GM21367 (cell line): ENCODE measurements at regions not wholly inside any gene's neighbourhood (a gene's known extent, or its start where the extent isn't known, plus 50 kb on each side); places are given as distances from the start of the nearest gene placed in this dataset.
"Not testable (repeated sequence)": the region's sequence is repeated elsewhere in the genome, so short reads cannot be mapped to it uniquely, and the experiment has no call there.

Source experiments
- ATAC-seq: cut with Tn5 transposase; IDR thresholded peaks from one replicate; pipeline ENCODE4 v1.9.1; 2021; ENCODE audit not compliant: unreplicated experiment

DNA sequence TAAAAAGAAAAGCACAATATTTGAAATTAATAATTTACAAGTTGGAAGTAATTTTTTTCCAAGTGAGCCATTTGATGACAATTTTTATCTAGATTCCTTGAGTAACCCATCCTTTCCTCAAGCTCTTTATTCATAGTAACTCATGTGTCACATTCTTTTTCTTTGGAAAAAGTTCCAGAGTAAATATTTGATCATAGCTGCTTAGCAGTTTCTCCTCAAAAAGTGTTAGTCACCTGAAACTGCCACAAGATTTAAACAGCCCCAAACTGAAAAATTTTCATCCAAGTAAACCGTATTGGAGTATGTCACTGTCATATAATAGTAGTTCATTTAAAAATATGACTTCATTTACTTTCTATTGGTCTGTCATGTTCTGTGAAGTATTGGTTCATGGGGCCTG lies 94.6 kb upstream of the CASK start:
- ATAC-seq: no peak

DNA sequence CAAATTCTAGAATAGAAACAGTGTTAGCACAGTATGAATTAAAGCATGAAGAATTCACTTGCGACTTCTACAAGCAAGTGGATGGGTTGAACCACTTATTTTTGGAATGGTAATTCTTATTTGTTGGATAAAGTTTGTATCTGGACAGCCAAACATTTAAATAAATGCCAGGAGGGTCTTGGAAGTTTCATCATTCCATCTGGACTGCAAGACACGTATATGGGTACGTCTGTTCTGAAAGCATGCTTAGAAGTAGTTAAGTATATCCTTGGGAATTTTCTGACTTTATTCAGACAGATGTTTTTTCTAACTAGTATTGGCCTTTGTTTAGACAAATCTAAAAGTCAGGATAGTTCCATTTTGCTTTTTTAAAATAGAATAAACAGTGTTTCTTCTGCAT lies 77.5 kb upstream of the CASK start:
- ATAC-seq: no peak

DNA sequence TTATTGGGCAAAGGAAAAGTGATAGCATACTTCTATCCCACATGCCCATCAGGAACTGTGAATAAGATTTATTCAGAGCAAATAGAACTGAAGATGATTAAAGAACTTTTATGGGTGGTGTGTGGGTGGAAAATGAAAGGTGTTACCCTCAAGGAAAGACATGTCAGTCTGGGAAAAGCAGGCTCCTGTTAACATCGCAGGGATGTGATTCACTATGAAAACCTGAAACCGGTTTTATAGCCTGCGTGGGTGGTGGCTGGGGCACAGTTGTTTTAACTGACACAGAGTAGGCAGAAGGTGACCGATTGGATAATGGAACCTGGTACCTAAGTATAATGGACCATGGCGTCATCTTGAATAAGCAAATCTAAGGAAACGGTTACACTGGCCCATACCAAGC lies 61.3 kb upstream of the CASK start:
- no peak for ATAC-seq

DNA sequence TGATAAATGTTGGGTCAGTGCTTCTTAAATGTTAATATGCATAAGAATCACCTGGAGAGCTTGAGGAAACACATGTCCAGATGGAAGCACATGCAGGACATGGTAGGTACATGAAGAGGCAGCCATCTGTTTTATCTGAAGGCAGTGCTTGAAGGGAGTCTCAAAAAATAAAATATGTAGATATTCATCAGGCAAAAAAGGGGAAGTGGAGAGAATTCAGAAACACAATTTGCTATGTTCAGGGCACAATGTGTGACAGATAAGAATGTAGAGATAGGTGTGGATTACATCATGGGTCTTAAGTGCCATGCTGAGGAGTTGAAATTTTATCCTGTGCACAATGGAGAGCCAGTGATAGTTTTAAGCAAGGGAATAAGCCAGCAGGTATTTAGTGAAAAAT lies 59.6 kb upstream of the CASK start:
- ATAC-seq: no peak

DNA sequence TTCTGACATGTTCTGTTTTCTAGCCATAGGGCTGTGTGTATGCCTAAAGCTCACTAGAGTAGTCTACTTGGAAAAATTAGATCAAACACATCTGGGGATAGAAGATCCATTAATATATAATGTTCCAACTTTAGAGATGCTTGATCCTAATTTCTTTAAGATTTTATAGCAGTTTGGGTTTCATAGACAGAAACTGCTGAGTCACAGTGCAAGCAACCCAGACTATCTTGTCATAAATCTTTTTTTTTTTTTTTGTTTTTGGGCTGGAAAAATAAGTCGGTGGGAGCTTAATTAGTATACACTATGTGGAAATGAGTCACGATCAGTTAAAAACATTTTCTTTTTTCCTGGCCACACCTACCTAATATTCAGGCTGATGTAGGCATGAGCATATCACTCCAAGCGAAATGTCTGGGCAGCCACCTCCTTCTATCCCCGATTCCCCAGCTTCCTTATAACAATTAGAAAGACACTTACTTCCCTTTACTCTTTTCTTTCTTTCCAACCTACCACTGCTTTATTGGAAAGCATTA lies 58.2 kb upstream of the CASK start:
- no peak for ATAC-seq

DNA sequence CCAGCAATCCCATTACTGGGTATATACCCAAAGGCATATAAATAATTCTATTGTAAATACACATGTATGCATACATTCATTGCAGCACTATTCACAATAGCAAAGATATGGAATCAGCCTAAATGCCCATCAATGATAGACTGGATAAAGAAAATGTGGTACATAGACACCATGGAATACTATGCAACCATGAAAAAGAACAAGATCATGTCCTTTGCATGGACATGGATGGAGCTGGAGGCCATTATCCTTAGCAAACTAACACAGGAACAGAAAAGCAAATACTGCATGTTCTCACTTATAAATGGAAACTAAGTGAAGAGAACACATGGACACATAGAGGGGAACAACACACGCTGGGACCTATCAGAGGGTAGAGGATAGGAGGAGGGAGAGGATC lies 51.3 kb upstream of the CASK start:
- not testable (repeated sequence) for ATAC-seq

DNA sequence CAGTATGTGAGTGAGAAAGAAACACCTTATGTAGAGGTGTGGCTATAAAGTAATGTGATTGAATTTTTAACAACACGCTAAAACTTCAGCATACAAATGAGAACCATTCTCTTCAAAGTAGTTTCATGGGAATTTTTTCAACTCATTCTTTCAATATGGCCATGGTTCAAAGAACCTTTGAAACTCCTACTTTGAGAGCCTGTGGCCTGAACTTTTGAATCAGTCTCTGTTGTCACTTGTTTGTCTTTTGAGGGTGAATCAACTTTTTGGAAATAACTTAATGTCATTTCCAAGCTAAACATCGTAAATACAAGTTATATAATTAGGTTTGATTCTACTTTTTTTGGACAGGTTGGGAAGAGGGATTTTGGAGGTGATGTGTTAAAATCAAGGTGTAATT lies 49.9 kb upstream of the CASK start:
- no peak for ATAC-seq
